Fibroblast of skin of right quadriceps (primary cell): ENCODE measurements at regions not wholly inside any gene's neighbourhood (a gene's known extent, or its start where the extent isn't known, plus 50 kb on each side); places are given as distances from the start of the nearest gene placed in this dataset.
"Not testable (repeated sequence)": the region's sequence is repeated elsewhere in the genome, so short reads cannot be mapped to it uniquely, and the experiment has no call there.

Source experiments
- DNase-seq: peaks from one replicate; pipeline ENCODE4 v3.0.0-alpha.2; 2013

GRCh38 chr9:33623658-33624586, 99.9 kb downstream of the ANKRD18B start:
- peak; percentile 67 for DNase-seq

GRCh38 chr9:33628318-33628717, 104.3 kb downstream of the ANKRD18B start:
- not testable (repeated sequence) for DNase-seq

DNA sequence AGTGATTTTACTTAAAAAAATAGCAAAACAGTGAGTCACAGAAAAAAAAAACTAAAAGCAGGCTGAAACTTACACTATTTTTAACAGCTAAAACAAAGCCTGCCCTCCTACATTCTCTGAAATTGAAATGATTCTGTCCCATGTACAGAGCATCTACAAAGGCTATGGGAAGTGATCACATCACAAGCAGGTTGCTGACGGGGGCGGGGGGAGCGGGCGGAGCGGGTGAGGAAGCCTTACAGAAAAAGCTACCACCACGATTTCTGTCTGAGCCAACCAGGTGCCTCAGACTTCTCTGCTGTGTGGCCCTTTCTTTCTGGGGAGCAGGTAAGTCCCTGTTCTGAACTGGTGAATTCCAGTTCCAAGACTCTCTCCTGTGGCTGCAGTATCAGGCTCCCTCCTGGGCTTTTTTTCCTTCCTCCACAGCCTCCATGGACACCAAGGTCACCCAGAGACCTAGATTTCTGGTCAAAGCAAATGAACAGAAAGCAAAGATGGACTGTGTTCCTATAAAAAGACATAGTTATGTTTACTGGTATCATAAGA, 104.9 kb downstream of the ANKRD18B start:
- DNase-seq = no peak

DNA sequence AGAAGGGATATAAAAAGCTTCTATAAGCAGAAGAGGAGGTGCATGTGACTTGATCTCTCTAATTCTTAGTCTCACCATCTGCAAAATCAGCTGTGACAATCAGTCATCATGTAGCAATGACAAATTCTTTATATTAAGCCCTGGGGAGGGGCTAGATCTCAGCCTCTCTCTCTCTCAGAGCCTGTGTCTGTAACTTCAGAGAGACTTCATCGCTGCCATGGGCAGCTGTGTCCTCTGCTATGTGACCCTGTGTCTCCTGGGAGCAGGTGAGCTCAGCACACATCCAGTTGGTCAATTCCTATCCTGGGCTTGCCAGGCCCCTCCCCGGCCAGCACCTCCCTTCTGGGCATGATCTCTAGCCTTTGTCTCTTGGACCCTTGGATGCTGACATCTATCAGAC, 109.6 kb downstream of the ANKRD18B start:
- DNase-seq = no peak

GRCh38 chr9:33637881-33638280, 113.8 kb downstream of the ANKRD18B start:
- DNase-seq = no peak

DNA sequence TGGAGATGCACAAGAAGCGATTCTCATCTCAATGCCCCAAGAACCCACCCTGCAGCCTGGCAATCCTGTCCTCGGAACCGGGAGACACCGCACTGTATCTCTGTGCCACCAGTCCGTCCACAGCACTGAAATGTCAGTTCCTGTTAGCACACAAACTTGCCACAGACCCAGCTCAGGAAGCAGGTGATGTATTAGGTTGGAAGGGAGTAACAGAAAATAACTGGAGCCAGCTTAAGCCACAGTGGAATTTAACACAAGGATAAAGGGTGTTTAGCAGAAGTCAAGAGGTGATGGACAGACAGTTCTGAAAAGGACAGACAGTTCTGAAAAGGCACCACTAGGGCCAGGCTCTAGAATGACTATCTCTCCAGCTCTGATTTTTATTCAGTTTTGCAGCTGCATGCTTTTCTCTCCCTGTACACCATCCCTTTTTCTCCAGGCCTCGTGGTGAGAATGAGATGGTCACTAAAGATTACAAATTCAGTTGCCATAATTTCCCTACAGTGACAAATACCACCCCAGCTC, 114.4 kb downstream of the ANKRD18B start:
- DNase-seq = no peak

DNA sequence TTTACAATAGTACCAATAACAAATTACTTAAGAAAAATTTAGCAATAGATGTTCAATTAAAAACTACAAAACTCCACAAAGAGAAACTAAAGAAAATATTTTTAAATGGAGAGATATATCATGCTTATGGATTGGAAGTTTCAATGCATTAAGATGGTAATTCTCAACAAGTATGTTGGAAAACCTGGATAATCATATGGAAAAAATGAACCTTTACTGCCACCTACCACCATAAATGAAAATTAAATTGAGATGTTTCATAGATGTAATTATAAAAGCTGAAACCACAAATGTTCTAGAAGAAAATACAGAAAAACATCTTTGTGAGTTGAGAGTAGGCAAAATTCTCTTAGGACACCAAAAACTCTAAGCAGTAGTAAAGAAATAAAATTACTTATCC, 121.7 kb downstream of the ANKRD18B start:
- DNase-seq = no peak

- DNase-seq = no peak
Observed at GRCh38 chr9:33649463-33649862, 125.4 kb downstream of the ANKRD18B start.

DNA sequence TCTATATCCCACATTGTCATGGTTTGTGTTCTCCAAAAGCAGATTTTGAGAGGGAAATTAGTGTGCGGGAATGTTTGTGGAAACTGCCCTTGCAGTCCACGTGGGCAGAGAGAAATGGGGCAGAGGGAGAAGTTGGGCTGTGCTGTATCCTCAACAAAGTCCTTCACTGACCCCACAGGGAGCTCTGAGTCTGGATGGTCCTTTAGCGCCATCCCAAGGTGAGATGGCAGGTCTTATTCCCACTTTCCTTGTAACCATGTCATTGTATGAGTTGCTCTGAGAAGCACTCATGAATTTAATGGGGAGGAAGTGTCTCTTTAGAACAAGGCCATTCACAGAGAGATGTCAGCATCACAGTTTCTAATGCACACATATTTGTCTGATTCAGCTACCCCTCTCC, 127.1 kb downstream of the ANKRD18B start:
- no peak for DNase-seq

- DNase-seq = no peak
Observed at GRCh38 chr9:33659921-33660320, 135.4 kb upstream of the PRSS3 start.

- DNase-seq = no peak
Observed at GRCh38 chr9:33660772-33661171, 134.6 kb upstream of the PRSS3 start.

- DNase-seq = no peak
Observed at GRCh38 chr9:33661176-33661575, 134.2 kb upstream of the PRSS3 start.

GRCh38 chr9:33662871-33663270, 132.5 kb upstream of the PRSS3 start:
- no peak for DNase-seq

GRCh38 chr9:33676194-33676745, 119.1 kb upstream of the PRSS3 start:
- DNase-seq = not testable (repeated sequence)

DNA sequence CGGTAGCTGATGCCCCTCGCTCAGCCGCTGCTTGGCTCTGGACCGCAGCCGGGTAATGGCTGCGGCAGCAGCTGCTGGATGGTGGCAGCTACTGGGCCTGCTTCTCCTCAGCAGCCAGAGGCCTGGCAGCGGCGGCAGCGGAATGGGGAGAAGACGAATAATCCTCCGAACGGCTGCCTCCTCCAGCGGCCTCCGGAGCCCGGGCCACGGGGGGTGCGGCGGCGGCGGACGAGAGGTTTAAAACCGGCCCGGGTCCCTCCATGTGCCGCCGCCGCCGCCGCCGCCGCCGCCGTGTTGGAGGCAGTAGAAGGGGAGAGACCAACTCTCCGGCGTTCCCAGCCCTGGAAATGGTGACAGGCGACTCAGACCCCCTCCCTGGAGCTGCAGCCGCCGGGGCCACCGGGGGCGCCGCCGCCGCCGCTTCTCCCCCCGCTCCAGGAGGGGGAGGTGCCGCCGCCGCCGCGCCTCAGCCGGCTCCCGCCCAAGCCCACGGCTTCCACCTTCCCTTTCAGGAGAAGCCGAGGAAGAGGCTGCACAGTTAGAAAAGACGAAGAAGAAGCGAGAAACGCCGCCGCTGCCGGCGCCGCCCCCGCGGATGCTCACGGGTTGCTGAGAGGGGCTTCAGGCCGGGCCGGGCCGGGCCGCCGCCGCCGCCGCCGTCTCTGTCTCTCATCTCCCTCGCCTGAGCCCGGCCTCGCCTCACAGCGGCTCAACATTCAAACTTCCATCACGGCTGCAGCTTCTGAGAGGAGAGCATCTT, 118.4 kb upstream of the PRSS3 start:
- peak; percentile 39 for DNase-seq

- no peak for DNase-seq
Observed at GRCh38 chr9:33677506-33677809, 117.9 kb upstream of the PRSS3 start.

DNA sequence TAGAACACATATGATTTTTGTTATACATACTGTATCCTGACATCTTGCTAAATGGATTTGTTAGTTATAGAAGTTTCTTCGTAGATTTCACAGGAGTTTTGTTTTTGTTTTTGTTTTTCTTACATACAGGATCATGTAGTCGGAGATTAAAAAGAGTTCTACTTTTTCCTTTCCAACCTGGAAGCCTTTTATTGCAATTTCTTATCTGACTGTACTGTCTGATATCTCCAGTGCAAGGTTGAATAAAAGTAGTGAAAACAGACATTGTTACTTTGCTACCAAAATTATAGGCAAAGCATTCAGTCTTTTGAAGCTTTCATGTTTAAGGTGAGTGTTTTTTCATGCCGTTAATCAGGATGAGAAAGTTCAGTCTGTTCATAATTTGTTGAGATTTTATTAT, 117.4 kb upstream of the PRSS3 start:
- DNase-seq = no peak

DNA sequence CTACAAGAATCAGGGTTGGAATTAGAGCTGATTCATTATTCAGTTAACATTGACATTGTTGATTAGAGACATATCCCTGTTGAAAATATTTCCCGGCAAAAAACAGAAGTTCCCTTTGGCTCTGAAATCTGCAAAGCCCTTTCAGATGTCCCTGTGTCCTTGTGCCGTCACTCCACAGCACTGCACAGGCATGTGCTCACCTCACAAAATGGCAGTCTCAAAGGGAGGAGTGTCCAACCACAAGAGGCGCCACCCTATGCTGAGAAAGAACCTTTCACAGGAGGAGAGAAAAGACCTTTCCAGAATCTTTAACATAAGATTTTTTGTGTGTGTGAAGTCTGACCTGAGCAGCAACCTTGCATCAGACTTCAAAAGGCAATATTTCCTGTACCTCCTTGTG, 112.8 kb upstream of the PRSS3 start:
- no peak for DNase-seq

GRCh38 chr9:33684831-33685230, 110.5 kb upstream of the PRSS3 start:
- DNase-seq = no peak

DNA sequence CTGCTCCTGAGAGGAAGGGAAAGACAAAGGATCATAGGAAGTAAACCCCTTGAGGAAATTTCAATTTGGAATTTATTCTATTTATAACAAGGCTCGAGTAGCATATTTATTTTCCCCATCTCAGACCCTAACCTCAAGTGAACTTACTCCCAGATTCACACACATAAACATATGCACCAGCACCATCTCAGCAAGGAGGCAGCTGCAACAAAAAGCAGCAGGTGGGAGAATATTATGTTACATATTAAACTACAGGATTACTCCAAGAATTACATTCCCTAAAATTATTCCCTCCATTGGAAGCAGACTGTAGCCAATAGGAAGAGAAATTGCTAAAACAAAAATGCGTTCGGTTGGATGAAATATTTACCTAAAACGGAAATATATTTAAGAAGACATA, 108.4 kb upstream of the PRSS3 start:
- no peak for DNase-seq

GRCh38 chr9:33687779-33688178, 107.6 kb upstream of the PRSS3 start:
- peak; percentile 3 for DNase-seq

DNA sequence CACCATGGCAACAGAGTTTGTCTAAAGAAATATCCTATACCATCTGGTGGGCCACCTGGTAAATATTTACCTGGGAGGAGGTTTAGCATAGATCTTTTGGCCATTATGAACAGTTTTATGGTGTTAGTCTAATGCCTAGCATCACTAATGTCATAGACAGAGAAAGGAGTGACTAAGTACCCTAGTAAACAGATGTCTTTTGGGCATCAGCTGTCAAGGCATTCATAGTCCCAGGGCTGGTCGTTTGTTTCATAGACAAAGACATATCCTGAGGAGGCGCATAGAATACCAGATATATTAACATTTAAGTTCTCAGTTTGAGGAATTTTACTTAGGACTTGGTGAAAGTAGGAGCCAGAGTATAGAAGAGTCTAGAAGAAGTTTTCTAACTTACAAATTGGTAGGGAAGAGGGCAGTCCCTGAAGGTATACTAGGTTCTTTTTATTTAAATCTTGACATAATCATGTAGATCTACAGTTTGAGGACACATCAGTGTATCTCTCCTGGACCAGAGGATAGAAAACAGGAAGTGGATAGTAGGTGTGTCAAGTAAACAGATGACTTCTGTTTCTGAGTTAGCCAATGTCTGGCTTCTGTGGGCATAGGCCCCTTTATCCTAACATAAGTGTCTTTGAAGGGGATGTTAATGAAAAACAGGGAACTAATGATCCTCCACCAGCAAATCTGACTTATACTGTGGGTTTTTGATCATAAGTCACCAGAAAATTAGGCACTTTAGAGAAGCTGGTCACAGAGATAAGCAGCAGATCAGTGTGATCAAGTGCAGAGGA, 105.0 kb upstream of the PRSS3 start:
- DNase-seq = no peak

DNA sequence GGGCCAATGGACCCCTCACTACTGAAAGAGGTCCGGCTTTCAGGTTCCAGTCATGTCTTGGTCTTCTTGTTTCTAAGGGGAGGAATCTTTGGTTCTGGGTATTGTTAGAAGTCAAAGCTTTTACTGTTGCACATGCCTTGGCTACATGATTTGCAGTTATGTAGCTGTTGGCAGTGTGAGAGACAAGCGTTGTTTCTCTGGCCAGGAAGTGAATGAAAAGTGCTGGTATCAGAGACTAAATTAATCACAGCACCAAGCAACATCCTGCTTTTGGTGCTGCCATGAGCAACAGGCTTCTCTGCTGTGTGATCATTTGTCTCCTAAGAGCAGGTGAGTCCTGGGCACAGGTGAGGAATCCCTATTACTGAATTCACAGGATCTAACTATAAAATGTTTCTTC, 100.1 kb upstream of the PRSS3 start:
- no peak for DNase-seq
